Upper lobe of left lung (tissue), 4 donors: ENCODE measurements at regions not wholly inside any gene's neighbourhood (a gene's known extent, or its start where the extent isn't known, plus 50 kb on each side); places are given as distances from the start of the nearest gene placed in this dataset.

Experiments used
- CTCF ChIP-seq, 6 experiments: fragments of 450-650 bp in 4 of 6; fragments of 200-600 bp in 2 of 6; sonication (generic) in 2 of 6; IDR thresholded peaks; one replicate each; pipeline ENCODE4 v1.5.1; 2016 to 2019; ENCODE audit warnings: antibody characterized with exemption in 6 of 6
- POLR2A ChIP-seq, 4 donors: fragments of 450-650 bp; IDR thresholded peaks; one replicate each; pipeline ENCODE4 v1.5.1; 2016 to 2017; ENCODE audit warnings: antibody characterized with exemption in 4 of 4, mild to moderate bottlenecking in 2 of 4

DNA sequence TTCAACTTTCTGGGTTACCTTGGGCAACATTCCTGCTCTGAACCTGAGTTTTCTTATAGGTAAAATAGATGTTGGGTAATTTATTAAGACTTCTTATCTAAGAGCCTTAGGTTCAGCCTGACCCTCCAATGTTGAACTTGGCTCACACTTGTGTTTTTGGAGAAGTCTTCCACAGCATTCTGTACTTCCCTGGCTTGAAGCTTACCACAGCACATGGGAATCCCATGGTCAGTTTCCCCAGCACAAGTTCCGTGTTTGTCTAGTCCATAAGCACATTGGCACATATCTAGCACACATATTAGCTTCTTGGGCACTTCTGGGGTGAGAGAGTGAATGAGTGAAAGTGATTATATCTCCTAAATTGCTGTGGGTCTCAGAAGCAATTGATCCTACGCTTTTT is 782.5 kb upstream of the HS6ST1 start:
- TF ChIP-seq CTCF (IDR thresholded peaks at IDR 0.05) (no peak), POLR2A (IDR thresholded peaks at IDR 0.05) (no peak)
